ENCODE measurements at regions not wholly inside any gene's neighbourhood (a gene's known extent, or its start where the extent isn't known, plus 50 kb on each side); places are given as distances from the start of the nearest gene placed in this dataset.
A peak's percentile ranks its signal among the peaks of the same experiment; 100 is the strongest.
"Not testable (repeated sequence)": the region's sequence is repeated elsewhere in the genome, so short reads cannot be mapped to it uniquely, and the experiment has no call there.

DNA sequence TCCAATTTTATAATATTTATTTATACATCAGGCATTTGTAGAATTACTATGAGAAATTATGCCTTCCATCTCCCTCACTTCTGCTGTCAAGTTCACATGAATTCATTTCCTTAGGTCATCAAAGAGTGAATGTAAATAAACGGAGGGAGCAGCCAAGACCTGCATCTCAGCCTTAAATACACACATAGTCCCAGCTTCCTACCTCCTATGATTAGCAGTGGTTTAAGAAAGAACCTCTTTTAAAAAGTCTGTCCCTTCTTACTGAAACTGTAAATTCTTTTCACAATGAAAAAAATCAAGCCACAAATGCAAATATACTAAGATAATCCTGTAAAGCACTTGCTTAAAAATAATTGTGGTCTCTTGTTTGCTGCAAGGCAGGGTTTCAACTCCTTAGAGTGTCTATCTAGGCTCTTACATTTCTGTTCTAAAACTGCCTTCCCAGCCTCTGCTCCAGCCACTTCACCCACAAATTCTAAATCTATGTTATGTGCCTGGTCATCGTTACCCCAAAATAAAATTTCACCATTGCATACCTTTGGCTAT lies 532.7 kb upstream of the FSHR start:
- no peak for TF ChIP-seq POLR2A (IDR thresholded peaks at IDR 0.05; ENCODE audit: low read depth, low read length)
- DNase-seq (ENCODE audit: insufficient read length, low spot score) (no peak), FAIRE-seq (no peak)

DNA sequence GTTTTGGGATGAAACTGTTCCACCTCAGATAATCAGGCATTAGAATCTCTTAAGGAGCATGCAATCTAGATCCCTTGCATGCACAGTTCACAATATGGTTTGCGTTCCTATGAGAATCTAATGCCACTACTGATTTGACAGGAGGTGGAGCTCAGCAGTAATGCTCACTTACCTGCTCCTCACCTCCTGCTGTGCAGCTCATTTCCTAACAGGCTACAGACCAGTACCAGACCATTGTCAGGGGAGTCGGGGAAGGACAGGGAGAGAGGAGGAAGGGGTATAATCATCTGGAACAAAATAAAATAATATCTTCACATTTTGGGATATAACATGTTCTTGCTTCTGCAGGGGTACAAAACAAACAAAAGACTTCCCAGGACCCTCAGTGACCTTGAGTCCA lies 532.0 kb upstream of the FSHR start:
- no peak for FAIRE-seq
- TF ChIP-seq POLR2A (IDR thresholded peaks at IDR 0.05; ENCODE audit: low read depth, low read length) = no peak
- DNase-seq (ENCODE audit: insufficient read length, low spot score) = no peak

DNA sequence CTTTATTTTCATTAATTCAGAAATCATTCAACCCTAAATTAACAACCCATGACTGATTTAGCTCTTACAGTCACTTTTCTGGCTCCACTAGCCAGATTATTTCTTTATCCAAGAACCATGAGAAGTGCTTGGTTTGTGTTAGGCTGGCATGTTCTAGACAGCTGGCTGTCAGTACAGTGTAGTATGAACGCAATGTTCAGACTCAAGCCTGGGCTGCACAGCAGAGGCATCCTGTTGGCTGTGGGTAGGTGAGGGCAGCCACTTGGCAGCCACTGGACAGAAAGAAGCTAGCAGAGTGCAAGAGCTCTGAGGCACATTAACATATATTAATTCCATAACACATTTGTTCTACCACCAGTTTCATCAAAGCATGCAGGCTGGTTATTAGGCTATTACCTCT lies 522.9 kb upstream of the FSHR start:
- no peak for FAIRE-seq
- TF ChIP-seq POLR2A (IDR thresholded peaks at IDR 0.05; ENCODE audit: low read depth, low read length) = no peak
- no peak for DNase-seq (ENCODE audit: insufficient read length, low spot score)

DNA sequence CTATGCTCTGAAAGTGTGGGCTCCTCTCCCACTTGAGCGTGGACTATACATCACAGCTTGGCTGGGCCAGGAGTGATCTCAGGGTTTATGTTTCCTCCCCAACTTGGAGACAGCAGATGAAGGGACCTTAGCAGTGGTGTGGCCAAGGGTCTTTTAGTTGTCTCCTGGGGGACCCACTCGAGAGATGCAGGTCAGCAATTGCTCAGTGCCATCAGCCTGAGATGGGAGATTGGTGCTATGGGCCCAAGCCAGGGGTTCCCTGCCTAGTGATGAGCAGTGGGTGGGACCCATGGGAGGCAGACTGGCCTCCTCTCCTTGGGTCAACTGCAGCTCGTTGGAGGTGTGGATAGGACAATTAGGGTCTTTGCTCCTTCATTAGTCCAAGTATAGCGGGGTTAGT lies 510.5 kb upstream of the FSHR start:
- FAIRE-seq (no peak), DNase-seq (ENCODE audit: insufficient read length, low spot score) (no peak)
- TF ChIP-seq POLR2A (IDR thresholded peaks at IDR 0.05; ENCODE audit: low read depth, low read length) = no peak

DNA sequence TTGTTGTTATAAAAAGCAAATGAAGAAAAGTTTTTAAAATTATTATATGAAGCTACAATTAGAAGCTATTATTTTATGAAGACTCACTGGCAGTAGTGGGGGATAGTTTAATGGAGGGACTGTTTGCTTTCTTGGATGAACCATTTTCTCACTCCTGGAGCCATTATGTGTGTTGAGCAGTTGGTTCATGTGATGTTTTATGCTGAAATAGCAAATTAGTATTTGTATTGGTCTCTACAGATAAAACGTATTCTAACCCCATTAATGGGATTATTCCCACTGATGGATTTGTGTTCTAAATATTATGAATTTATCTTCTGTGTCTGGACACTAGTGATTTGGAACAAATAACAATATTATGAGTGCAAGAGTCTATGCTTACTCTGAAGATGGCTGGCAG lies 507.5 kb upstream of the FSHR start:
- TF ChIP-seq POLR2A (IDR thresholded peaks at IDR 0.05; ENCODE audit: low read depth, low read length) = no peak
- FAIRE-seq (no peak), DNase-seq (ENCODE audit: insufficient read length, low spot score) (no peak)

DNA sequence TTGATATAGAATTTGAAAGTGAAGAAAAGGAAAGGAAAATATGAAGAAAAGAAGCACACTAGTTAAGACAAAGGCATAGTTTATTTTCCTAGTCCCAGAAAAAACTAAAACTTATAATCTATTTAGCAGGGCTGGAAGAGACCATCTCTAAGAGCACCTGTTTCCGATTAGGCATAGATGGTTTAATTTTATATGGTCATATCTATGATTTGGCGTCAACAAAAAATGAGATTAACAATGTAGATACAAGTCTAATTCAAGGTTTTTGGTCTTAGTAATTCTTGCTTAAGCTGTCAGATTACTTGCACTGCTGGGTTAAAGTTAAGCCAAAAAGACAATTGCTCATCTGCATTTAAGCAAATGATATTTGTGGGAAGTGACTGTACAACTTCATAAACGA lies 502.5 kb upstream of the FSHR start:
- DNase-seq (ENCODE audit: insufficient read length, low spot score) (no peak), FAIRE-seq (no peak)
- no peak for TF ChIP-seq POLR2A (IDR thresholded peaks at IDR 0.05; ENCODE audit: low read depth, low read length)

DNA sequence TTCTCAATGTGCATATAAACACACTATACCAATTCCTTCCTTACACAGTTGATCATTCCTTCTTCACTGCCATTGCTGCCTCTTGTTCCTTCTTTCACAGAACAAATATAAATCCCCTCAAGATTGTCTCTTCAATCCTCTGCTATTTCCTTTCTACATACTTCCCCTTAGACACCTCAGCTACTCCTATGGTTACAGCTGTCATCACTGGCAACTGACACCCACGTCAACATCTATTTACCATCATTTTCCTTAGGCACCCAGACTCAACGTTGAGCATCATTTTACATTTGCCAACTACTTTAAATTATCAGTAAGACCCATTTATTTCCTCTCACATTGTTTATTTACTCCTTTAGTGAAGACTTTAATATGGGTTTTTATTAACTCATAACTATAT lies 488.8 kb upstream of the FSHR start:
- FAIRE-seq (no peak), DNase-seq (ENCODE audit: insufficient read length, low spot score) (no peak)
- no peak for TF ChIP-seq POLR2A (IDR thresholded peaks at IDR 0.05; ENCODE audit: low read depth, low read length)

DNA sequence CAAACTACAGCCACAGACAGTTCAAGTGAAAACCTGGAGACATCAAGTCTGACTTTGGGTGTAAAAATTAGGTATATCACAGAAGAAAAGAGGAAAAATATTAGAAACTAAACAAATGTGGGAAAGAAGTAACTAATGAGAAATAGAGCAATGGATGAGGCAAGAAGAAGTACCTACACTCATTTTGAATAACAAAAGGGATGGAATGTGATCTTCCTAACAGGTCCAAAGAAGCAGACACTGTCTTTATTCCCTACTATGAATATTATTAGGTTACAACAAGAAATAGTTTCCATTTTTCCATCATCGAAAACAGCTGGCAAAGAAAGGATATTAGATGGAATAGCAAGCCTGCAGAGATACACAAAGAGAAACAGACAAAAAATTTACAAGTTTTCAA lies 486.3 kb upstream of the FSHR start:
- DNase-seq (ENCODE audit: insufficient read length, low spot score) = no peak
- no peak for TF ChIP-seq POLR2A (IDR thresholded peaks at IDR 0.05; ENCODE audit: low read depth, low read length)
- no peak for FAIRE-seq

DNA sequence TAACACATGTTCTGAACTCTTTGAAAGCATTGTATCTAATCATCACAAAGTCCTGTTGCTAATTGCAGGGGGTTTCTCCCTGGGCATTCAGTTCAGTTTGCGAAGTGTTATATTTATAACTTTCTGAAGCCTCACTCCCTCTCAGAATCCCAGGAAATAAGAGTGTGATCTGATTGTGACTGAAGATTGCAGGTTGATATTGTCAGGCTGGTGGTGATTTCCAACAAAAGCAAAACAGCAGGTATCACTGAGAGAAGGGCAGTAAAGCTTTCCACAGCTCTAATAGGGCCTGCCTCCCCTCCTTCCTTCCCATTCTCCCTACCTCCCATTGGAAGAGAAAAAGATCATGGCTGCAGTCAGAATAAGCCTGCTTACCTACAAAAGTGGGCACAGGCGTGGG lies 466.7 kb upstream of the FSHR start:
- no peak for DNase-seq (ENCODE audit: insufficient read length, low spot score)
- no peak for TF ChIP-seq POLR2A (IDR thresholded peaks at IDR 0.05; ENCODE audit: low read depth, low read length)
- no peak for FAIRE-seq

DNA sequence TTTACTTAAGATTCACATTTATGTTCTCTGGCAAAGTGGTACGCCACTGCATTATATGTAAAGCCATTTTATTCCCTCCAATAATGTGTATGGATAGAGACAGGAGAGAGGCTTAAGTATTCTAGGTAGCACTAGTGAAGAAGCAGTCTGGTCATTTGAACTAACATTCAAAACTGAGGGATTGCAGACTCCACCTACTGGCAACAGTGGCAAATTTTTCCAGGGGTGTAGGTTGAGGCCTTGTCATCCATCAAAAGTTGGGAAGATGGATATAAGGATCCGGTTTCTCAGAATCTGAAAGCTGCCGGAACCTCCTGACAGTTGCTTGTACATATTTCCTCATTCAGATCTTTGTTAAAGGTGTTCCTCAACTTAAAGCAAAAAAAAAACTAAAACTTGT lies 465.5 kb upstream of the FSHR start:
- DNase-seq (ENCODE audit: insufficient read length, low spot score) = no peak
- FAIRE-seq = no peak
- TF ChIP-seq POLR2A (IDR thresholded peaks at IDR 0.05; ENCODE audit: low read depth, low read length) = no peak

DNA sequence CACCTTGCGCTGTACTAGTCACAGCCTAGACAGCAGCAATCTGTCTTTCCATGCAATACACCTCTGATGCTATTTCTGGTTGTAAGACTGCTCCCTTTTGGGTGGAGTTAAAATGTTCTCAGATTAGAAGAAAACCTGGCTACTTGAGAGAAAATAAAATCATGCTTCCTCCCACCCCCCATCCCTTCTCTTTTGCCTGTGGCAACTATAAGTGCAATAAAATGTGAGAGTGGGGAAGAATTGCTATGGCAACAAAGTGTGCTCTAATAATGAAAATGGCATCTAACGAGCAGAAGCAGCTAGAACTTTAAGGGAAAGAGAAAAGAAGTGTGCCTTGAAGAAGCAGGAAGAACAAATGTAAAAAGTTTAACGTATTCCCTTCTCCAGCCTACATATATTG lies 464.2 kb upstream of the FSHR start:
- no peak for DNase-seq (ENCODE audit: insufficient read length, low spot score)
- no peak for TF ChIP-seq POLR2A (IDR thresholded peaks at IDR 0.05; ENCODE audit: low read depth, low read length)
- FAIRE-seq = no peak

DNA sequence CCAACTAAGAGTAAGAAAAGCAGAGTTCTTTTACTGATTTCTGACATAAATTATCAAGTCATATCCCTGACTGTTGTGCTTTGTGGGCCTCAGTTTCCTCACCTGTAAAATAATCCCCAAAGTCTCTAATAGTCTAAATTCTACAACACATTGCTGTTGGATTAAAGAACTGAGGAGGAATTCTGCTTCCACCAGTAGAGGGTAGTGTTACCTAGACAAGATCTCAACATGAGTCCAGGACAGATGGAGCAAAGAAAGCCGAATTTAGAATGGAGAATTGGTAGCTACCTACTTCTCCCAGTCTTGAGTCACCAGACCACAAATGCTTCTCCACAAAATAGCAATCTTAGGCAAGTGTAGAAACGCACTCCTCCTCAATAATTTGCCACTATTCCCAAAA lies 462.5 kb upstream of the FSHR start:
- no peak for TF ChIP-seq POLR2A (IDR thresholded peaks at IDR 0.05; ENCODE audit: low read depth, low read length)
- FAIRE-seq (peak; percentile 58), DNase-seq (ENCODE audit: insufficient read length, low spot score) (peak; percentile 1)

DNA sequence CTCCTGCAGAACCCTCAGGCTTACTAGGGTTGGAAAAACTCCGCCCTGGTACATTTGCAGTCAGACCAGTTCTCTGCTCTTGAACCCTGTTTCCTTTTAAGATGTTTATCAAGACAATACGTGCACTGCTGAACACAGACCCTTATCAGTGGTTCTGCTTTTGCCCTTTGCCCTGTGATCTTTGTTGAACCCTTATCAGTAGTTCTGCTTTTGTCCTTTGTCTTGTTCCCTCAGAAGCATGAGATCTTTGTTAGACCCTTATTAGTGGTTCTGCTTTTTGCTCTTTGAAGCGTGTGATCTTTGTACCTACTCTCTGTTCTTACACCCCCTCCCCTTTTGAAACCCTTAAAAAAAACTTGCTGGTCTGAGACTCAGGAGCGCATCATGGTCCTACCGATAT lies 457.5 kb upstream of the FSHR start:
- not testable (repeated sequence) for DNase-seq (ENCODE audit: insufficient read length, low spot score); FAIRE-seq

DNA sequence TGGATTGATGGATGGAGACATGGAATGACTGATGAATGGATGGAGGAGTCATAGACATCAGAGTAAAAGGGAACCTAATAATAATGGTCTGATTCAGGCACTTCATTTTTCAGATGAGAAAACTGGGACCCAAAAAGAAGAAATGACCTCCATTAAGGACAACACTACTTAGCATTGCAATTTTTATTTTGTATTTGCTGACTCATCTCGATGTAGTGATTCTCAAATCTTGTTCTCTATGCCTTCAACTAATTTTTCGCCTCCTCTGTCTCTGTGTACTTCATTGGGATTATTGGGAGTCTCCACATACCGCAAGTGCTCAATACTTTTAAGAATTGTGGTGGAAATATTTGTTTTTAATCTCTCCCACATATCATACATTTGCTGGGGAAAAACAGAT lies 446.2 kb upstream of the FSHR start:
- FAIRE-seq = no peak
- TF ChIP-seq POLR2A (IDR thresholded peaks at IDR 0.05; ENCODE audit: low read depth, low read length) = no peak
- DNase-seq (ENCODE audit: insufficient read length, low spot score) = no peak

DNA sequence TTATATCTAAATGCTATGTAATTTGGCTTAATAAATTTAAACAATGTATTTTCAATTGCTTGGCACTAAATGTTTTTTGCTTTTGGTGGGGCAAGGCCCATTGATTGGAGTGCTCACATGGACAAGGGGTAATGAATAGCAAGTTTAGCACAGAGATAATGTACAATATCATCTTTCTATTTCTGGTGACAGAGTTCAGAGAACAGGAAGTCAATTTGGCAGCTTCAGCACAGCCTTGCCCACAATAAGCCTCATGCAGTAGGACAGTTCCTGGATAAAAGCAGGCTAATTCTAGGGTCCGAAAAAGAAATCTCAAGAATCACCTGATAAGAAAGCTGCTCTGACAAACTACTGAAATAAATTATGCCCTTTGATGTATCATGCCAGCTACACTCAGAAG lies 443.9 kb upstream of the FSHR start:
- FAIRE-seq = no peak
- DNase-seq (ENCODE audit: insufficient read length, low spot score) = no peak

DNA sequence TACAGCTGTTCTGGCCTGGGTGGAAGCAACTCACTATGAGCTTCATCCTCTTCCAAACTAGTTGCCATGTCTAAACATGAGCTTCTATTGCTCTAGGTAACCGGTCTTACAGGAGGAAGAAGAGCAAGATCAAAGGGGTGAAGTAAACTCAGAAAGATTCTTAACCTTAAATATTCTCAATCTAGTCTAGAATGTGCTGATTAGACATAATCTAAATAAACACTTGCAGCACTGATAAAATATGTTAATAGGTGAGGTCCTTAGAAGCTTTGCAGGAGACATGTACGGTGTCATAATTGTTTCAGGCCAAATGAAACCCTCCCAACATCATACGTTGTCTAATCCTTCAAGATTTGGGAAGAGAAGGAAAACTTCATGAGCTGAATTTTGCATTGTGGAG lies 431.6 kb upstream of the FSHR start:
- TF ChIP-seq POLR2A (IDR thresholded peaks at IDR 0.05; ENCODE audit: low read depth, low read length) = no peak
- FAIRE-seq = no peak
- DNase-seq (ENCODE audit: insufficient read length, low spot score) = no peak

More for the DNA sequence above, 443.9 kb upstream of the FSHR start:
- no peak for TF ChIP-seq POLR2A (IDR thresholded peaks at IDR 0.05; ENCODE audit: low read depth, low read length)

Data from H54 (cell line).